HCT116 (cell line): ENCODE measurements at regions not wholly inside any gene's neighbourhood (a gene's known extent, or its start where the extent isn't known, plus 50 kb on each side); places are given as distances from the start of the nearest gene placed in this dataset.

Experiments
- CEBPB ChIP-seq: IDR thresholded peaks from 2 replicates; pipeline ENCODE4 v1.6.1; 2012; ENCODE audit warnings: low read depth
- CTCF ChIP-seq, 3 experiments: fragments of 200-600 bp in 1 of 3; sonication (generic) in 1 of 3; IDR thresholded peaks in 2 of 3; conservative IDR thresholded peaks in 1 of 3; 2 replicates each; pipeline ENCODE4 v1.5.1; 2012 to 2017; ENCODE audit warnings: low read depth in 2 of 3, low read length in 2 of 3, antibody characterized with exemption in 1 of 3, borderline replicate concordance in 1 of 3, control low read depth in 1 of 3, mild to moderate bottlenecking in 1 of 3, mixed read lengths in 1 of 3, mixed run types in 1 of 3, moderate library complexity in 1 of 3; ENCODE audit not compliant: insufficient read depth in 1 of 3
- EGR1 ChIP-seq: IDR thresholded peaks from 2 replicates; pipeline ENCODE4 v1.6.1; 2012; ENCODE audit warnings: low read depth
- ELF1 ChIP-seq: IDR thresholded peaks from 2 replicates; pipeline ENCODE4 v1.6.1; 2012; ENCODE audit warnings: low read depth, borderline replicate concordance
- EZH2 ChIP-seq: fragments of 200-600 bp; sonication (generic); IDR thresholded peaks from 2 replicates; pipeline ENCODE4 v1.6.1; 2017; ENCODE audit warnings: antibody characterized with exemption, mixed run types
- EZH2phosphoT487 ChIP-seq: fragments of 200-600 bp; IDR thresholded peaks from 2 replicates; pipeline ENCODE4 v1.6.1; 2018; ENCODE audit warnings: antibody characterized with exemption, borderline replicate concordance
- POLR2A ChIP-seq: IDR thresholded peaks from 2 replicates; pipeline ENCODE4 v1.7.0; 2011; ENCODE audit warnings: borderline replicate concordance; ENCODE audit not compliant: insufficient read depth, insufficient read length; ENCODE audit errors: extremely low read depth
- POLR2AphosphoS5 ChIP-seq: IDR thresholded peaks from 2 replicates; pipeline ENCODE4 v1.6.1; 2011; ENCODE audit warnings: mild to moderate bottlenecking, low read depth, low read length, moderate library complexity
- RAD21 ChIP-seq: IDR thresholded peaks from 2 replicates; pipeline ENCODE4 v1.6.1; 2012; ENCODE audit warnings: low read depth, mild to moderate bottlenecking
- SIN3A ChIP-seq: IDR thresholded peaks from 2 replicates; pipeline ENCODE4 v1.6.1; 2012; ENCODE audit warnings: low read depth
- TCF7L2 ChIP-seq: IDR thresholded peaks from 2 replicates; pipeline ENCODE4 v1.7.0; 2011; ENCODE audit warnings: borderline replicate concordance, inconsistent platforms; ENCODE audit not compliant: insufficient read depth, insufficient read length; ENCODE audit errors: extremely low read depth
- TF ChIP-seq, protein P1 (sequence below): IDR thresholded peaks from 2 replicates; pipeline ENCODE4 v1.6.1; 2012; ENCODE audit warnings: low read depth
- TF ChIP-seq, protein P2 (sequence below): IDR thresholded peaks from 2 replicates; pipeline ENCODE4 v1.6.1; 2012

- TF ChIP-seq POLR2AphosphoS5 = no peak
- no peak for TF ChIP-seq CEBPB
- no peak for TF ChIP-seq POLR2A
- no peak for TF ChIP-seq EZH2
- no peak for TF ChIP-seq SIN3A
- TF ChIP-seq EZH2phosphoT487 = no peak
- no peak for TF ChIP-seq CTCF (IDR thresholded peaks at IDR 0.05 in 2 of 3, conservative IDR thresholded peaks at IDR 0.05 in 1 of 3; ENCODE audit: borderline replicate concordance in 1 of 3, insufficient read depth in 1 of 3, low read depth in 2 of 3, low read length in 2 of 3)
- no peak for TF ChIP-seq EGR1
- TF ChIP-seq TCF7L2 = no peak
- TF ChIP-seq, protein P1, sequence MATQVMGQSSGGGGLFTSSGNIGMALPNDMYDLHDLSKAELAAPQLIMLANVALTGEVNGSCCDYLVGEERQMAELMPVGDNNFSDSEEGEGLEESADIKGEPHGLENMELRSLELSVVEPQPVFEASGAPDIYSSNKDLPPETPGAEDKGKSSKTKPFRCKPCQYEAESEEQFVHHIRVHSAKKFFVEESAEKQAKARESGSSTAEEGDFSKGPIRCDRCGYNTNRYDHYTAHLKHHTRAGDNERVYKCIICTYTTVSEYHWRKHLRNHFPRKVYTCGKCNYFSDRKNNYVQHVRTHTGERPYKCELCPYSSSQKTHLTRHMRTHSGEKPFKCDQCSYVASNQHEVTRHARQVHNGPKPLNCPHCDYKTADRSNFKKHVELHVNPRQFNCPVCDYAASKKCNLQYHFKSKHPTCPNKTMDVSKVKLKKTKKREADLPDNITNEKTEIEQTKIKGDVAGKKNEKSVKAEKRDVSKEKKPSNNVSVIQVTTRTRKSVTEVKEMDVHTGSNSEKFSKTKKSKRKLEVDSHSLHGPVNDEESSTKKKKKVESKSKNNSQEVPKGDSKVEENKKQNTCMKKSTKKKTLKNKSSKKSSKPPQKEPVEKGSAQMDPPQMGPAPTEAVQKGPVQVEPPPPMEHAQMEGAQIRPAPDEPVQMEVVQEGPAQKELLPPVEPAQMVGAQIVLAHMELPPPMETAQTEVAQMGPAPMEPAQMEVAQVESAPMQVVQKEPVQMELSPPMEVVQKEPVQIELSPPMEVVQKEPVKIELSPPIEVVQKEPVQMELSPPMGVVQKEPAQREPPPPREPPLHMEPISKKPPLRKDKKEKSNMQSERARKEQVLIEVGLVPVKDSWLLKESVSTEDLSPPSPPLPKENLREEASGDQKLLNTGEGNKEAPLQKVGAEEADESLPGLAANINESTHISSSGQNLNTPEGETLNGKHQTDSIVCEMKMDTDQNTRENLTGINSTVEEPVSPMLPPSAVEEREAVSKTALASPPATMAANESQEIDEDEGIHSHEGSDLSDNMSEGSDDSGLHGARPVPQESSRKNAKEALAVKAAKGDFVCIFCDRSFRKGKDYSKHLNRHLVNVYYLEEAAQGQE = no peak
- TF ChIP-seq, protein P2, sequence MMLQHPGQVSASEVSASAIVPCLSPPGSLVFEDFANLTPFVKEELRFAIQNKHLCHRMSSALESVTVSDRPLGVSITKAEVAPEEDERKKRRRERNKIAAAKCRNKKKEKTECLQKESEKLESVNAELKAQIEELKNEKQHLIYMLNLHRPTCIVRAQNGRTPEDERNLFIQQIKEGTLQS = no peak
- TF ChIP-seq RAD21 = no peak
- TF ChIP-seq ELF1 = no peak
Observed at GRCh38 chr9:86795047-86795442, 152.3 kb downstream of the GAS1 start.
